Right ventricle myocardium inferior (tissue), 1 donor: ENCODE measurements at regions not wholly inside any gene's neighbourhood (a gene's known extent, or its start where the extent isn't known, plus 50 kb on each side); places are given as distances from the start of the nearest gene placed in this dataset.

Source experiments
- ATAC-seq: fragments of 200-7000 bp; cut with Tn5 transposase; one replicate; pipeline ENCODE4 v1.9.1; 2020; ENCODE audit warnings: mild to moderate bottlenecking, moderate library complexity
- DNase-seq: peaks from one replicate; pipeline ENCODE4 v3.0.0; 2021; ENCODE audit errors: missing footprints
- intact Hi-C: fragments of 100-400 bp; cut with DNase I; formaldehyde crosslinking; loops from one replicate; pipeline ENCODE4 v1.11.0; 2022
- donor health status: DM: no; HTN: yes; CAD: no; lungs with severe emphysema.

DNA sequence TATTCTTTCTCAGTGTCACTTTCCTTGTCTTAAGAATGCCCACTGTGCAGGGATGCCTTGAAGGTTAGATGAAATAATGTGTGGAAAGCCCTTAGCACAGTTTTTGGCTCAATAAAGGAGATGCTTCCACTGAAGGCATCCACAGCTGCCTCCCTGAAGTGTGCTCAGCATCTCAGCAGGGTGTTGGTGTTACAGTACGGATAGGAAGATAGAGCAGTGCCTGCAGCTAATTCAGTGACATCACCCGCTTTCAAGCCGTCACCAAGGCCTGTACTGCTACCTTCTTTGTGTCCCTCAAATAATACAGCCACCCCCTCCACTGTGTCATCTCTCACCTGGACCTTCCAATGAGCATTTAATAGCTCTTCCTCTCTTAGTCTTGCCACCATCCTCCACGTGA lies 59.0 kb downstream of the NDUFS5 start:
- ATAC-seq (no peak), DNase-seq (no peak)
- intact Hi-C loops, result no loop called here

DNA sequence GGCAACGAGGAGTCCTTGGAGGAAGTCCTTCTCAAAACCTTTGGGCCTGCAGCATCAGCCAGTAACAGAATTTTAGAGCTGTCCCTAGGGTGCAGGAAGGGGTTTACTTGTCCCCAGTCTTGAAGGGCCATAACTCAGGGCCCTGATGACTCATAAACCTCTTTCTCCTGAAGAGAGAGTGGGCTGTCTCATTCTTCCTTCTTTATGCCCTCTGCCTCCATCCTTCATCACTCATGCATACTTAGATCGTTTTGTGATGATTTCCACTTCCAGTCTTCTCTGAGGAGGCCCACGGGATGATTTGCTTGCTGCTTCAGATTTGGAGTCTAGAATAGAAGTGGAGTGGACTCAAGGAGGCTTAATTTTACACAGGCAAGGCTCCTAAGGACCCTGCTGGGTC lies 60.2 kb downstream of the NDUFS5 start:
- DNase-seq, result no peak
- no peak for ATAC-seq
- intact Hi-C loops, result no loop called here

DNA sequence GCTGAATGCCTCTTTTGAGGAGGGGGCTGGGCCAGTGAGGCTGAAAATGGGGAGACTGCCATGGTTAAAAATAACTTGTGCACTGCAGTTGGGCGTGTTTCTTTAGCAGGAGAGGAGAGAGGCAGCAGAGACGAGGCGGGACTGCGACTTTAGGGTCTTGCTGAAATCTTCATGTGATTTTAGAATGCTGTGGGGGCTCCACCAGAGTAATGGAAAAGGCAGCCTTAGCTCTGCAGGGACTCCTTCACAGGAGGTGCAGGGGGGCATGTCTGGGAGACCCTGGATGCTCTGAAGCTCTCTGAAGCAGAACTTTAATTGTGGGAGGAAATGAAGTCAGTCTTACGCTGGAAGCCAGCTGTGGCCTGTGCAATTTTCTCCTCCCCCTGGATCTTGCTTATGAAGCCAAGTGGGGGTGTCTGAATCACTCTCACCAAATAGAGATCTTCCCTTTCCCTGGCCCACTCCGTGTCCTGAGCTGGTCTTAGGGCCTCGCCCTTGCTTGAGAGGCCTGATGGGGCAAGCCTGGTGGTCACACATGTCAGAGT lies 60.8 kb downstream of the NDUFS5 start:
- DNase-seq, result no peak
- peak; percentile 71 for ATAC-seq
- intact Hi-C loops, result no loop called here

DNA sequence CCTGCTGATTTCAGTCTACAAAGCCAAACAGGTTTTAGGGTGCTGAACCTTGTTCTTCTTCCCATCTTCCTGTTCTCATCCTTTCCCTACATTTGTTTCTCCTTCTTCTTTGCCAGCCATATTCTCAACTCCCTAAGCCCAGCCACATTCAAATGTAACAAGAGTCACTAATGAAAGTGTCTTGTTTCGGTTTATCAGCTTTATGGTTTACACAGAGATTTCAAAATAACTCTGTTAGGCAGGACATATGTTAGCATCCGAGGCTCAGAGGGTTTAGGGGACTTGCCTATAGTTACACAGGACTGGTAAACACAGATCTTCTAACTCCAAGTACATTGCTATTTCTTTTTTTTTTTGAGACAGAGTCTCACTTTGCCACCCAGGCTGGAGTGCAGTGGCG lies 61.3 kb downstream of the NDUFS5 start:
- DNase-seq, result no peak
- intact Hi-C loops, result no loop called here

GRCh38 chr1:39088658-39089057 lies 62.5 kb downstream of the NDUFS5 start:
- intact Hi-C loops, result no loop called here
- ATAC-seq, result no peak
- DNase-seq, result no peak

More for the DNA sequence above, 61.3 kb downstream of the NDUFS5 start:
- no peak for ATAC-seq

- intact Hi-C loops, result no loop called here
- ATAC-seq (peak; percentile 12), DNase-seq (no peak)
Measured at GRCh38 chr1:39089931-39090521, 63.9 kb downstream of the NDUFS5 start.

DNA sequence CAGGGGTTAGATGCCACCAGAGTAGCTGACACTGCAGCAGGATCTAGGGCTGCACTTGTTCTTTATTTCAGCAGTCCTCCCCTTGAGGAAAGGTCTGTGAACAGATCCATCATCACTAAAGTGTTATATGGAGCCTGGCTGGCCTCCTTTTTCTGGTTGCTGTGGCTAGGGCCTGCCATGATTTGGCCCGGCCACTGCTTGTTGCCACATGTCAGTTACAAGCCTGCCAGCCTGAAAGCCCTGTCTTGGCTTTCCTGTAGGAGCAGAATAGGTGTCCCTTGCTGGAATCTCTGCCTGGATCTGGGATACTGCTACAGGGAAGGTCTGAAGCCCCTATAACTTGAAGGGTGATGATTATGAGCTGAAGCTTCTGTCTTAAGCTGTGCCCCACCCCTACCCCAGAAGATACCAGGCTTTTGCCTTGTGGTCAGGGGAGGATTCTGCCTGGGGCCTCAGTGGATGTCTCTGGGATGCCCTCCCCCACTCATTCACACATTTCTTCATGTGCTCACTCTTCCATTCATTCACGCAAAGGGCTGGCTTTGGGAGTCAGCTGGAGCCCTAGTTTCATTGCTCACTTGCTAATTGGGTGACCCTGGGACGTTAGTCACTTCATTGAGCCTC lies 64.7 kb downstream of the NDUFS5 start:
- no peak for ATAC-seq
- DNase-seq, result no peak
- intact Hi-C loops, result no loop called here

DNA sequence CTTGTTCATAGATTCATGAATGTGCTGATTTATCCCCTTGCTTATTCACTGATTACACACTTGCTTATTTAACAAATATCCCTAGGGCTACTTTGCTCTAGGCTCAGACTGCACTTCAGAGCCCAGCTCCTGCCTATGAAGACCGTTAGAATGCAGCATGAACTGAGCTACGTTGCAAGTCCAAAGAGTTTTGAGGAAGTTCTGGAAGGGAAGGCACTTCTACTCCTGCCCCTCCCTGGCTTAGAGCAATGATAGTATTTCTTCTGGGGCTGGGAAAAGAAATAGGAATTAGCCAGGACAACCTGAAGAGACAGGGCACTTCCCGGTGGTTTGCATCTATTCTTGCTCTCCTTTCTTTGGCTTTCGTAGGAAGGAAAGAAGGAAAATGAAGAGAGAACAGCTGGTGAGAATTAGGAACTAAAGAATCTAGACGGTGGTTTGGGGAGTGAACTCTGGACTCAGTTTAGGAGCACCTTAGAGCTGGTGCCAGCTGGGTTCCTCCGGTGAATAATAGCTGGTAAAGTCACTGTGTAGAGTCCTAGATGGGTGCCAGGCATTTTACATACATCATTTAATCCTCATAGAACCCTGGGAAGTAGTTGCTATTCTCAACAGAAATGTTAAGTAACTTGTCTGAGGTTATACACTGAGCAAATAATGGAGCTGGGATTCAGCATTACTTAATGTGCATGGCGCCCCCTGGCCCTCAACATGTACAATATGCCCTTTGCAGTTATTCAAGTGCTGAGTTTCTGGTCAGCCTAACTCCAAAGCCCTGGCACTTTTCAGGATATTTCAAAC lies 65.9 kb downstream of the NDUFS5 start:
- DNase-seq (no peak), ATAC-seq (peak; percentile 61)
- intact Hi-C loops, result no loop called here

- no peak for ATAC-seq
- no peak for DNase-seq
- intact Hi-C loops, result no loop called here
Measured at GRCh38 chr1:39094685-39095084, 68.5 kb downstream of the NDUFS5 start.

DNA sequence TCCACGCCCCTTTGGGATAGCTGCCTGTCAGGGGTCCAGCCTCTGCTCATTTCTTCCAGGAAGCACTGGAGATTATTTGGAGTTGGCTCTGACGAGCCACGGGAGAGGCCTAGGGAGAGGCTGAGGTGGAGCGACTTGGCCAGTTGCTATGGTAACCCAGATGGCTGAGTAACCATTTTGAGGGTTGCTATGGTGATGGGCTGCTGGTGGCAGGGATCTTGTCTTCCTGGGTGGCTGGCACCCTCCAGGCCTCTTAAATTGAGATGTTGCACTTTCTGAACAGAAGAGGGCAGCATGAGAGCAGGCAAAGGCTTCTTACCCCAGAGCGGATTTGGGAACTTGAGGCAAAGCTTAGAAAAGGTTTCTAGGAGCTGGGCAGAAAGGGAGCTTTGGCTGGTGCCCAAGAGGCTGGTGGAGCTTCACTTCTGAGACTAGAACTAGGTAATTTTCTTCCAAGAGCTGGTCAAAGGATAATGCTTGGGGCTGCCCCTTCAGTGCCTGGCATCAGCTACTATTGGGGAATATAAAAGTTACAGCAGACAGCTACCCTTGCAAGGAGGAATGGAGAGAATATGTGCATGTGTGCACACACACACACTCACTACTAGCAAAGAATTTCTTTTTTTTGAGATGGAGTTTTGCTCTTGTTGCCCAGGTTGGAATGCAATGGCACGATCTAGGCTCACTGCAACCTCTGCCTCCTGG lies 72.5 kb downstream of the NDUFS5 start:
- DNase-seq, result no peak
- intact Hi-C loops, result no loop called here
- ATAC-seq, result peak; percentile 68

- DNase-seq (no peak), ATAC-seq (peak; percentile 33)
- intact Hi-C loops, result loop anchor here (1.0 to 10.0 kb wide), 4 partner anchors 86 to 442 kb away; no protein-coding TSS in a partner anchor
Measured at GRCh38 chr1:39102537-39103327, 76.6 kb downstream of the NDUFS5 start.

DNA sequence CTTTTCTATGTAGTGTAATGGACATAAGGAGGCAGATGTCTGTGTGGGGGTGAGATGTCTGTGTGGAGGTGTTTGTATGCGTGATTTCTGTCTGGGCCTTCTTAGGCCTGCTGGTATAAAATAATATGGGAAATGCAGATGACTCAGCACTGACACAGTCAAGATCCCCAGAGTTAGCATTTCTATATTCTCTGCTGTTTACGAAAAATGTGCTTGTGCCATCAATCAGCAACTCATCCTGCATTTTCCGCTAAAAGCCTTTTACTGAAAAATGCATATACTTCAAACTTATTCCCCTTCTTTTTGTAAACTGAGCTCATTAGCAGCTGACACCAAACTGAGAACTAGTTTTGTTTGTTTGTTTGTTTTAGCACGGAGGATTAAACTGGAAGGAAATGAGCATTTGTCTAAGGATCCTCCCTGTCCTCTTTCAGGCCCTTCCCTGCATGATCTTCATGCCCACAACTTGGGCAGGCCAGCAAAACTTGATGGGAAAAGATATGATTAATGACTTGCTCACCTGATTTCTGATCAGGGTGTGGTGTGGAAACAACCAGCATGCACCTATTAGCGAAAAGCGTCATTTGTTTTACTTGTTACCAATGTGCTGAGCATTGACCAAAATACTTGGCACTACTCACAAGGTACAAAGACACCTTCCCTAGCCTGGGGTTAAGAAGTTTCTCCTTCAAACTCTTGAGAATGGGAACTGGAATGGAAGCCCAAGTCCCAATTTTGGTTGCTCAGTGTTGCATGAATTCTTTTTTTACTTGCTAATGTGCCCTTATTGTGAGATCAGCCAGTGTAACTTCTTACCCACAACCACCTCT lies 77.4 kb downstream of the NDUFS5 start:
- intact Hi-C loops, result loop anchor here (1.0 to 10.0 kb wide), 2 partner anchors 85 to 441 kb away; no protein-coding TSS in a partner anchor
- ATAC-seq, result no peak

DNA sequence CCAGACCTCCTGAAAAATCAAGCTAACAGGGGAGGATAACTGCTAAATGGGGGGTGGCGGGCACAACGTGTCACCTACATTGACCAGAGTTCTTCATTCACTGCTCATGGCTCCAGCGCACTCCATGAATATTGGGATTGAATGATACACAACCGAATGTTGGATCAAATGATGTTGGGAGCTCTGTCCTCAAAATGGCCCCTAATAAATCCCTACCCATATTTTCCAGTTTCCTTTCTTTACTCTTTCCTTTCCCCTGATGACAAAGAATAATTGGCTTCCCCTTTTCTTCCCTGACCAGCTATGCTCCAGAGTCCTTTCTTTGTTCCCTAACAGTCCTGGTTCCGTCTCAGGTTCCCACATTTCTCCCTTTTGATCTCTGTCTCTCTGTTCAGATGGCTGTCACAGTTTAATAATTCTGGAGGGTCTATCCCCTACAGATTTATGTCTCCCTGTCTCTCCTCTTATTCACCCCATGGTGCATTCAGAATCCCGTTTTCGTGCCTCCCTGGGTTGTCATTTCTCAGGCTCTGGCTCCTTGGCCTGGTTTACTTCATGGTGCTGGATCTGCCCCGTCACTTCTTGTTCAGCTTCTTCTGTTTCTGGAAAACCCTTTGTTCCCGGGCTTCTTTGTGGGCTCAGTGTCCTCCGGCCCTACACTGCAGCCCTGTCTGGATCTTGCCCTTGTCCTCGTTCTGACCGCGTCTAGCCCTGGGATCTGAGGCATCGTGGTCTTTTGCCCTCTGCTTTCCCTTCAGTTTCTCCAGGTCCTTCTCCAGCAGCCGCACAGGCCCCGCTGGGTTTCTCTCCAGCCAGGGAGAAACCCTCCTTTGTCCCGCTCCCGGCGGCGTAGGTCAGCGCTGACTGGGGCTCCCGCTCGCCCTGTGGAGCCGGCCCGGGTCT lies 78.3 kb downstream of the NDUFS5 start:
- intact Hi-C loops, result loop anchor here (10.0 kb wide), 1 partner anchor 440 kb away; no protein-coding TSS in a partner anchor
- DNase-seq (no peak), ATAC-seq (peak; percentile 31)

More for the DNA sequence above, 77.4 kb downstream of the NDUFS5 start:
- DNase-seq, result no peak

DNA sequence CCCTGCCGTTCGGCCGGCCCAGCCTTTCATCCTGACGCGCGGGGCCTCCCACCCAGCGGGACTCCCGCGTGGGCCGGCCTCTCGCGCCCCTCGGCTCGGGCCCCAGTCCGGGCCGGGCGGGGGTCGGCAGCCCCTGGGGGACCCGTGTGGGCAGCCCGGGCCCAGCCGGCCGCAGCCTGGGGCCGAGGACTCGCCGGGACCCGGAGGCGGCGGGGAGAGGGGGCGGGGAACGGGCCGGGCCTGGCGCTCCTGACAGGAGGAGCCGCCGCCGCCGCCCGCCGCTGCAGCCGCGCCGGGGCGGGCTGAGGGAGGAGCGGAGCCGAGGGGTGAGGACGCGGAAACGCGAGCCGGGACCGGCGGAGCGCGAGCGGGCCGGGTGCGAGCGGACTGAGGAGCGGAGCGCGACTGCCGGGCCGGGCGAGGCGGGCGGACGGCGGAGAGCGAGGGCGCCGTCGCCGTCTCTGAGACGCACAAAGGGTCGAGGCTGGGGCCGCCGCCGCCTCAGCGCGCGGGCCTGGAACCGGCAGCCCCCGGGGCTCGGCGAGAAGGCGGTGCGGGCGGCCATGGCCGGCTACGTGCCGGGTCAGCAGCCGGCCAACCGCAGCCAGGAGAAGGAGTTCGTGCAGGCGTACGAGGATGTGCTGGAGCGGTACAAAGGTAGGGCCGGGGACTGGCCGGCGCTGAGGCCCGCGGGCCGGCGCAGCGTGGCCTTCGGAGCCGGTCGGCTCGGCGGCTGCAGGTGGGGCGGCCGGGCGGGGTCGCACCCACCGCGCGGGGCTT lies 79.1 kb downstream of the NDUFS5 start:
- ATAC-seq, result peak; percentile 91
- intact Hi-C loops, result loop anchor here (10.0 kb wide), 1 partner anchor 440 kb away; no protein-coding TSS in a partner anchor
- DNase-seq, result peak; percentile 86
